ENCODE measurements at regions not wholly inside any gene's neighbourhood (a gene's known extent, or its start where the extent isn't known, plus 50 kb on each side); places are given as distances from the start of the nearest gene placed in this dataset.

- Histone ChIP-seq H3K4me3 (ENCODE audit: low read depth in 1 of 2, low read length in 2 of 2) (no peak overlapping the region), H3K27me3 (ENCODE audit: control insufficient read depth in 1 of 2, insufficient read depth in 2 of 2, low read length in 2 of 2) (no peaks in the 10 kb centered on the region), H3K36me3 (ENCODE audit: control insufficient read depth in 2 of 2, insufficient read depth in 2 of 2, low read length in 1 of 2) (no peaks in the 10 kb centered on the region), H3K27ac (ENCODE audit: low read depth in 2 of 2, low read length in 1 of 2) (no peak overlapping the region), H3K4me1 (ENCODE audit: control insufficient read depth in 2 of 2, insufficient read depth in 2 of 2, low read length in 1 of 2) (no peaks in the 10 kb centered on the region), H3K9me3 (ENCODE audit: control insufficient read depth in 2 of 2, insufficient read depth in 1 of 2, low read depth in 1 of 2, low read length in 1 of 2) (no peaks in the 10 kb centered on the region)
Observed at GRCh38 chr4:156475322-156475721, 496.3 kb downstream of the PDGFC start.

GRCh38 chr4:156473151-156473550, 498.4 kb downstream of the PDGFC start:
- WGBS, 2 donors = 77 to 78% methylated on average over 3 of the region's 3 CpGs
- no peaks in the 10 kb centered on the region for H3K36me3 ChIP-seq (ENCODE audit: control insufficient read depth in 2 of 2, insufficient read depth in 2 of 2, low read length in 1 of 2)
- no peak overlapping the region for H3K4me3 ChIP-seq (ENCODE audit: low read depth in 1 of 2, low read length in 2 of 2)
- H3K4me1 ChIP-seq (ENCODE audit: control insufficient read depth in 2 of 2, insufficient read depth in 2 of 2, low read length in 1 of 2) = no peaks in the 10 kb centered on the region
- no peaks in the 10 kb centered on the region for H3K9me3 ChIP-seq (ENCODE audit: control insufficient read depth in 2 of 2, insufficient read depth in 1 of 2, low read depth in 1 of 2, low read length in 1 of 2)
- no peak overlapping the region for H3K27ac ChIP-seq (ENCODE audit: low read depth in 2 of 2, low read length in 1 of 2)
- no peaks in the 10 kb centered on the region for H3K27me3 ChIP-seq (ENCODE audit: control insufficient read depth in 1 of 2, insufficient read depth in 2 of 2, low read length in 2 of 2)

- Histone ChIP-seq H3K27me3 (ENCODE audit: control insufficient read depth in 1 of 2, insufficient read depth in 2 of 2, low read length in 2 of 2) (no peaks in the 10 kb centered on the region), H3K4me1 (ENCODE audit: control insufficient read depth in 2 of 2, insufficient read depth in 2 of 2, low read length in 1 of 2) (no peaks in the 10 kb centered on the region)
- 42 to 63% methylated on average over 1 of the region's 1 CpG for WGBS, 2 donors
Observed at GRCh38 chr4:156472624-156473023, 499.0 kb downstream of the PDGFC start.

GRCh38 chr4:156459584-156459983, 505.9 kb upstream of the CTSO start:
- Histone ChIP-seq H3K27ac (ENCODE audit: low read depth in 2 of 2, low read length in 1 of 2) (no peak overlapping the region), H3K4me3 (ENCODE audit: low read depth in 1 of 2, low read length in 2 of 2) (no peak overlapping the region), H3K36me3 (ENCODE audit: control insufficient read depth in 2 of 2, insufficient read depth in 2 of 2, low read length in 1 of 2) (no peaks in the 10 kb centered on the region), H3K4me1 (ENCODE audit: control insufficient read depth in 2 of 2, insufficient read depth in 2 of 2, low read length in 1 of 2) (no peaks in the 10 kb centered on the region), H3K27me3 (ENCODE audit: control insufficient read depth in 1 of 2, insufficient read depth in 2 of 2, low read length in 2 of 2) (no peaks in the 10 kb centered on the region), H3K9me3 (ENCODE audit: control insufficient read depth in 2 of 2, insufficient read depth in 1 of 2, low read depth in 1 of 2, low read length in 1 of 2) (no peaks in the 10 kb centered on the region)
- 85 to 90% methylated on average over 5 of the region's 5 CpGs for WGBS, 2 donors

More at GRCh38 chr4:156472624-156473023, 499.0 kb downstream of the PDGFC start:
- Histone ChIP-seq H3K27ac (ENCODE audit: low read depth in 2 of 2, low read length in 1 of 2) (no peak overlapping the region), H3K9me3 (ENCODE audit: control insufficient read depth in 2 of 2, insufficient read depth in 1 of 2, low read depth in 1 of 2, low read length in 1 of 2) (no peaks in the 10 kb centered on the region), H3K4me3 (ENCODE audit: low read depth in 1 of 2, low read length in 2 of 2) (no peak overlapping the region), H3K36me3 (ENCODE audit: control insufficient read depth in 2 of 2, insufficient read depth in 2 of 2, low read length in 1 of 2) (no peaks in the 10 kb centered on the region)

GRCh38 chr4:156456830-156457229, 503.2 kb upstream of the CTSO start:
- Histone ChIP-seq H3K27me3 (ENCODE audit: control insufficient read depth in 1 of 2, insufficient read depth in 2 of 2, low read length in 2 of 2) (no peaks in the 10 kb centered on the region), H3K4me3 (ENCODE audit: low read depth in 1 of 2, low read length in 2 of 2) (no peak overlapping the region), H3K4me1 (ENCODE audit: control insufficient read depth in 2 of 2, insufficient read depth in 2 of 2, low read length in 1 of 2) (no peaks in the 10 kb centered on the region), H3K27ac (ENCODE audit: low read depth in 2 of 2, low read length in 1 of 2) (no peak overlapping the region), H3K9me3 (ENCODE audit: control insufficient read depth in 2 of 2, insufficient read depth in 1 of 2, low read depth in 1 of 2, low read length in 1 of 2) (no peaks in the 10 kb centered on the region), H3K36me3 (ENCODE audit: control insufficient read depth in 2 of 2, insufficient read depth in 2 of 2, low read length in 1 of 2) (no peaks in the 10 kb centered on the region)
- WGBS, 2 donors = 84 to 85% methylated on average over 2 of the region's 2 CpGs

GRCh38 chr4:156443488-156443887, 489.8 kb upstream of the CTSO start:
- Histone ChIP-seq H3K4me1 (ENCODE audit: control insufficient read depth in 2 of 2, insufficient read depth in 2 of 2, low read length in 1 of 2) (no peaks in the 10 kb centered on the region), H3K4me3 (ENCODE audit: low read depth in 1 of 2, low read length in 2 of 2) (no peak overlapping the region), H3K27ac (ENCODE audit: low read depth in 2 of 2, low read length in 1 of 2) (no peak overlapping the region), H3K36me3 (ENCODE audit: control insufficient read depth in 2 of 2, insufficient read depth in 2 of 2, low read length in 1 of 2) (no peaks in the 10 kb centered on the region), H3K27me3 (ENCODE audit: control insufficient read depth in 1 of 2, insufficient read depth in 2 of 2, low read length in 2 of 2) (no peaks in the 10 kb centered on the region), H3K9me3 (ENCODE audit: control insufficient read depth in 2 of 2, insufficient read depth in 1 of 2, low read depth in 1 of 2, low read length in 1 of 2) (no peaks in the 10 kb centered on the region)
- 90 to 94% methylated on average over 10 of the region's 10 CpGs for WGBS, 2 donors

- Histone ChIP-seq H3K27me3 (ENCODE audit: control insufficient read depth in 1 of 2, insufficient read depth in 2 of 2, low read length in 2 of 2) (no peaks in the 10 kb centered on the region), H3K27ac (ENCODE audit: low read depth in 2 of 2, low read length in 1 of 2) (no peak overlapping the region), H3K4me1 (ENCODE audit: control insufficient read depth in 2 of 2, insufficient read depth in 2 of 2, low read length in 1 of 2) (no peaks in the 10 kb centered on the region), H3K9me3 (ENCODE audit: control insufficient read depth in 2 of 2, insufficient read depth in 1 of 2, low read depth in 1 of 2, low read length in 1 of 2) (no peaks in the 10 kb centered on the region), H3K4me3 (ENCODE audit: low read depth in 1 of 2, low read length in 2 of 2) (no peak overlapping the region), H3K36me3 (ENCODE audit: control insufficient read depth in 2 of 2, insufficient read depth in 2 of 2, low read length in 1 of 2) (no peaks in the 10 kb centered on the region)
Observed at GRCh38 chr4:156442912-156443311, 489.2 kb upstream of the CTSO start.

GRCh38 chr4:156439576-156440200, 486.0 kb upstream of the CTSO start:
- Histone ChIP-seq H3K4me3 (ENCODE audit: low read depth in 1 of 2, low read length in 2 of 2) (no peak overlapping the region), H3K27me3 (ENCODE audit: control insufficient read depth in 1 of 2, insufficient read depth in 2 of 2, low read length in 2 of 2) (no peaks in the 10 kb centered on the region), H3K36me3 (ENCODE audit: control insufficient read depth in 2 of 2, insufficient read depth in 2 of 2, low read length in 1 of 2) (no peaks in the 10 kb centered on the region), H3K9me3 (ENCODE audit: control insufficient read depth in 2 of 2, insufficient read depth in 1 of 2, low read depth in 1 of 2, low read length in 1 of 2) (no peaks in the 10 kb centered on the region), H3K4me1 (ENCODE audit: control insufficient read depth in 2 of 2, insufficient read depth in 2 of 2, low read length in 1 of 2) (no peaks in the 10 kb centered on the region), H3K27ac (ENCODE audit: low read depth in 2 of 2, low read length in 1 of 2) (no peak overlapping the region)
- WGBS, 2 donors = 85% methylated on average over 4 of the region's 4 CpGs

- H3K4me1 ChIP-seq (ENCODE audit: control insufficient read depth in 2 of 2, insufficient read depth in 2 of 2, low read length in 1 of 2) = no peaks in the 10 kb centered on the region
- no peaks in the 10 kb centered on the region for H3K36me3 ChIP-seq (ENCODE audit: control insufficient read depth in 2 of 2, insufficient read depth in 2 of 2, low read length in 1 of 2)
- no peak overlapping the region for H3K4me3 ChIP-seq (ENCODE audit: low read depth in 1 of 2, low read length in 2 of 2)
- H3K27ac ChIP-seq (ENCODE audit: low read depth in 2 of 2, low read length in 1 of 2) = no peak overlapping the region
- H3K27me3 ChIP-seq (ENCODE audit: control insufficient read depth in 1 of 2, insufficient read depth in 2 of 2, low read length in 2 of 2) = no peaks in the 10 kb centered on the region
- no peaks in the 10 kb centered on the region for H3K9me3 ChIP-seq (ENCODE audit: control insufficient read depth in 2 of 2, insufficient read depth in 1 of 2, low read depth in 1 of 2, low read length in 1 of 2)
- 30% methylated on average over 2 of the region's 2 CpGs for WGBS, 2 donors
Observed at GRCh38 chr4:156437666-156438065, 484.0 kb upstream of the CTSO start.

GRCh38 chr4:156422576-156422975, 468.9 kb upstream of the CTSO start:
- WGBS, 2 donors = 95 to 98% methylated on average over 1 of the region's 1 CpG
- Histone ChIP-seq H3K27ac (ENCODE audit: low read depth in 2 of 2, low read length in 1 of 2) (no peak overlapping the region), H3K9me3 (ENCODE audit: control insufficient read depth in 2 of 2, insufficient read depth in 1 of 2, low read depth in 1 of 2, low read length in 1 of 2) (no peaks in the 10 kb centered on the region), H3K36me3 (ENCODE audit: control insufficient read depth in 2 of 2, insufficient read depth in 2 of 2, low read length in 1 of 2) (no peaks in the 10 kb centered on the region), H3K4me1 (ENCODE audit: control insufficient read depth in 2 of 2, insufficient read depth in 2 of 2, low read length in 1 of 2) (no peaks in the 10 kb centered on the region), H3K4me3 (ENCODE audit: low read depth in 1 of 2, low read length in 2 of 2) (no peak overlapping the region), H3K27me3 (ENCODE audit: control insufficient read depth in 1 of 2, insufficient read depth in 2 of 2, low read length in 2 of 2) (no peaks in the 10 kb centered on the region)
